Type B pancreatic cell (in vitro differentiated cells): ENCODE measurements at regions not wholly inside any gene's neighbourhood (a gene's known extent, or its start where the extent isn't known, plus 50 kb on each side); places are given as distances from the start of the nearest gene placed in this dataset.

Experiments used
- DNase-seq: peaks from one replicate; pipeline ENCODE4 v3.0.0; 2021; ENCODE audit warnings: mixed read lengths; ENCODE audit not compliant: unreplicated experiment; ENCODE audit errors: extremely low spot score
- H3K27ac Mint-ChIP-seq: 2 replicates; pipeline ENCODE4 v1.8.0; 2021; ENCODE audit warnings: mild to moderate bottlenecking, mixed read lengths
- H3K27me3 Mint-ChIP-seq: 2 replicates; pipeline ENCODE4 v1.8.0; 2021; ENCODE audit warnings: mixed read lengths
- H3K36me3 Mint-ChIP-seq: 2 replicates; pipeline ENCODE4 v1.8.0; 2021; ENCODE audit warnings: mixed read lengths
- H3K4me1 Mint-ChIP-seq: one replicate; pipeline ENCODE4 v1.8.0; 2021; ENCODE audit warnings: mixed read lengths; ENCODE audit not compliant: unreplicated experiment
- H3K4me3 Mint-ChIP-seq: 2 replicates; pipeline ENCODE4 v1.8.0; 2021; ENCODE audit warnings: mild to moderate bottlenecking, mixed read lengths
- H3K9me3 Mint-ChIP-seq: 2 replicates; pipeline ENCODE4 v1.8.0; 2021; ENCODE audit warnings: mixed read lengths
- TF ChIP-seq, protein P1 (sequence below): fragments of 200-600 bp; sonication (generic); conservative IDR thresholded peaks from 2 replicates; pipeline ENCODE4 v1.5.0; 2021; ENCODE audit warnings: antibody characterized with exemption, mild to moderate bottlenecking

DNA sequence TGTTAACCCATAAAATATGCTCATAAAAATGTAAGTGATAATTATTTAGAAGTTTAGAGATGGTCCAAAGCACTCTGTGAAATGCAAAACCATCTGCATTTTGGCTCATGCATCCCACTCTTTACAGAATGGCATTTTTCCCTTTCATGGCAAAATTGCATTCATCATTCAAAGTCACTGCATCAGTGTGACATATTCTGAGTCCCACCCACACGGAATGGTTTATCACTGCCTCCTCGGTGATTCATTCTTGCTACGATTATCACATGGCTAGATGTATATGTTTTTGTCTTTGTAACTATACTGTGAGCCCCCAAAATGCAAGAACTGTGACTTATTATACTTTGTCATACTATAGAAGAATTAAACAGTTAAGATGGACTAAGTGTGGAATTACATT is 293.0 kb downstream of the LRATD1 start:
- Mint-ChIP-seq H3K4me1 (peaks cover 11% of the 10 kb centered on the region), H3K27ac (no peak overlapping the region), H3K9me3 (no peaks in the 10 kb centered on the region), H3K27me3 (no peaks in the 10 kb centered on the region), H3K4me3 (no peak overlapping the region), H3K36me3 (no peaks in the 10 kb centered on the region)
- TF ChIP-seq, protein P1, sequence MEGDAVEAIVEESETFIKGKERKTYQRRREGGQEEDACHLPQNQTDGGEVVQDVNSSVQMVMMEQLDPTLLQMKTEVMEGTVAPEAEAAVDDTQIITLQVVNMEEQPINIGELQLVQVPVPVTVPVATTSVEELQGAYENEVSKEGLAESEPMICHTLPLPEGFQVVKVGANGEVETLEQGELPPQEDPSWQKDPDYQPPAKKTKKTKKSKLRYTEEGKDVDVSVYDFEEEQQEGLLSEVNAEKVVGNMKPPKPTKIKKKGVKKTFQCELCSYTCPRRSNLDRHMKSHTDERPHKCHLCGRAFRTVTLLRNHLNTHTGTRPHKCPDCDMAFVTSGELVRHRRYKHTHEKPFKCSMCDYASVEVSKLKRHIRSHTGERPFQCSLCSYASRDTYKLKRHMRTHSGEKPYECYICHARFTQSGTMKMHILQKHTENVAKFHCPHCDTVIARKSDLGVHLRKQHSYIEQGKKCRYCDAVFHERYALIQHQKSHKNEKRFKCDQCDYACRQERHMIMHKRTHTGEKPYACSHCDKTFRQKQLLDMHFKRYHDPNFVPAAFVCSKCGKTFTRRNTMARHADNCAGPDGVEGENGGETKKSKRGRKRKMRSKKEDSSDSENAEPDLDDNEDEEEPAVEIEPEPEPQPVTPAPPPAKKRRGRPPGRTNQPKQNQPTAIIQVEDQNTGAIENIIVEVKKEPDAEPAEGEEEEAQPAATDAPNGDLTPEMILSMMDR = no peak
- DNase-seq = no peak

DNA sequence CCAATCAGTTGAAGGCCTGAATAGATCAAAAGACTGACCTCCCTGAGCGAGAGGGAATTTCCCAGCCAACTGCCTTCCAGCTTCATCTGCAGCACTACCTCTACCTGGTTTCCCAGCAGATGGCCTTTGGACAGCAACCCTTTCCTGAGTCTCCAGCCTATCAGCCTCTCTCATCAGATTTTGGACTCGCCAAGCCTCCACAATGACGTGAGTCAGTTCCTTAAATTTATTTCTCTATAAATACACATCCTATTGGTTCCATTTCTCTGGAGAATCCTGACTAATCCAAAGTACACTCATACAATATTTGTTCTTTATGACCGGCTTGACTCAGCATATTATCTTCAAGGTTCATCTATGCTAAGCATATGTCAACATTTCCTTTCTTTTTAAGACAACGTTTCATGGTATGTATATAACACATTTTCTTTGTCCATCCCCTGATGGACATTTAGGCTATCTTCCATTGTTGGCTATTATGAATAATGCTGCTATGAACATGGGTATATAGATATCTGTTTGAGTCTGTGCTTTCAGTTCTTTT is 294.6 kb downstream of the LRATD1 start:
- no peak overlapping the region for H3K27ac Mint-ChIP-seq
- H3K9me3 Mint-ChIP-seq = no peaks in the 10 kb centered on the region
- DNase-seq = no peak
- H3K4me3 Mint-ChIP-seq = no peak overlapping the region
- TF ChIP-seq, protein P1 = no peak
- H3K4me1 Mint-ChIP-seq = peaks cover 11% of the 10 kb centered on the region
- no peaks in the 10 kb centered on the region for H3K27me3 Mint-ChIP-seq
- no peaks in the 10 kb centered on the region for H3K36me3 Mint-ChIP-seq

DNA sequence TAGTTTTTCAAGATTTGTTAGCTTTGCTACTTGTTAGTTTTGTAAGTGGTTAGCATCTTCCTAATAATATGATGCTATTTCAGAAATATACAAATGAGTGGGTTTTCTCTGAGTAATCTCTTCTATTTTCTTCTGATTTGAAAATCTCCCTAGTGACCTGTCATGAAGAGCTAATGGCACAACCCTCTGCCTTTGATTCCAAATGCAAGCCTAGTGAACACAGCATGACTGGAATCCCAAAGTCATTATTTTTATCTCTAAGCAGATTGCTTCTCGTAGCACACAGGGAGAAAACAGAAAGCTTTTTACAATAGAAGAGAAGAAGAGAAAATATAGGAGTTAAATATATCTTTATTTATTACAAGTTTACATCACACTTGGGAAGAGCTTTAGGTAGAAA is 295.5 kb downstream of the LRATD1 start:
- H3K27ac Mint-ChIP-seq = no peak overlapping the region
- H3K27me3 Mint-ChIP-seq = no peaks in the 10 kb centered on the region
- H3K36me3 Mint-ChIP-seq = no peaks in the 10 kb centered on the region
- DNase-seq = no peak
- H3K4me3 Mint-ChIP-seq = no peak overlapping the region
- TF ChIP-seq, protein P1 = no peak
- H3K4me1 Mint-ChIP-seq = peaks cover 11% of the 10 kb centered on the region
- no peaks in the 10 kb centered on the region for H3K9me3 Mint-ChIP-seq

DNA sequence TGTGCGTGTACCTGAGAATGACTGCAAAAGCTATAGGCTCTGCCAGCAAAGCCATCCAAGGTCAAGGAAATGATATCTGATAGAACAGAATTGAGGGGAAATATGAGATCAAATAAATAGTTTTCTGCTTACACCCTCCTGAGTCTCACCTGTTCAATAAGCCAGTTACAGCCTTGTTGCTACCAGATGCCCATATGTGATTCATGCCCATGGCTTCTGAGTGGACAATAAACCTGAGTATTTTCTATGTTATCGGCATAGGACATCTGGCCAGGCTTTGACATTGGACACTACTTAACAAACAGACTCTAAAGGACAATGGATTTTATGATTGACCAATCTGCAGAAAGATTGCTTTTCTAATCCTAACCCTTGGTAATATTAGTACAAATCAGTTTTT is 297.9 kb downstream of the LRATD1 start:
- H3K4me1 Mint-ChIP-seq = peaks cover 14% of the 10 kb centered on the region
- TF ChIP-seq, protein P1 = no peak
- no peaks in the 10 kb centered on the region for H3K27me3 Mint-ChIP-seq
- H3K9me3 Mint-ChIP-seq = no peaks in the 10 kb centered on the region
- H3K36me3 Mint-ChIP-seq = no peaks in the 10 kb centered on the region
- DNase-seq = no peak
- H3K4me3 Mint-ChIP-seq = no peak overlapping the region
- no peak overlapping the region for H3K27ac Mint-ChIP-seq

DNA sequence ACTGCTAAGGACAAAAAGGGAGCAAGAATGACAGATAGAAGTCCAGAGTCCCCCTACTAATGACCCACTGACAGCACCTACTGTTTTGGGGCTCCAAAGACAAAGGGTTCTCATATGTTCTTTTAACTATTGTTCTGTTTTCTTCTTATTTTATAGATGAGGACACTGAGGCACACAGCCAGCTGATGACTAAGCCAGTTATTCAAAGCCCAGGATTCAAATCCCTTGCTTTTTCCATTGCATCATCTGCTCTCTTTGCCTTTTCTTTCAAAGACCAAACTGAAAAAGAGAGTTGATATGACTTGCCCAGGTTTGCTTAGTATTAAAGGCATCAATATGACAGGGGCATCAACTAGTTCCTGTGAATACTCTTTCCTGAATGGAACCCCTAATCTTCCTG is 299.8 kb downstream of the LRATD1 start:
- no peak for DNase-seq

More for the DNA sequence above, 299.8 kb downstream of the LRATD1 start:
- TF ChIP-seq, protein P1 = no peak
- Mint-ChIP-seq H3K4me3 (no peak overlapping the region), H3K27me3 (no peaks in the 10 kb centered on the region), H3K9me3 (no peaks in the 10 kb centered on the region), H3K27ac (no peak overlapping the region), H3K4me1 (peaks cover 14% of the 10 kb centered on the region), H3K36me3 (no peaks in the 10 kb centered on the region)
